Adrenal gland (tissue), 9 donors: ENCODE measurements at regions not wholly inside any gene's neighbourhood (a gene's known extent, or its start where the extent isn't known, plus 50 kb on each side); places are given as distances from the start of the nearest gene placed in this dataset.

Experiments used
- DNase-seq, 7 donors: peaks; one replicate each; pipeline ENCODE4 v3.0.0-alpha.2; 2019 to 2020
- H3K27ac ChIP-seq, 5 donors: fragments of 200-600 bp; sonication (generic) in 4 of 5; 1 replicate in 3 of 5; 2 replicates in 2 of 5; pipeline versions ENCODE4 v1.5.1 to v1.8.0; 2016 to 2020; ENCODE audit warnings: mild to moderate bottlenecking in 1 of 5
- H3K27me3 ChIP-seq: fragments of 200-600 bp; 2 replicates; pipeline ENCODE4 v1.8.0; 2021
- H3K36me3 ChIP-seq, 2 donors: fragments of 200-600 bp; replicated peaks in 1 of 2; 1 replicate in 1 of 2; 2 replicates in 1 of 2; pipeline versions ENCODE4 v1.5.1 to v1.8.0; 2018 to 2022
- H3K4me1 ChIP-seq, 2 donors: fragments of 200-600 bp; replicated peaks in 1 of 2; 1 replicate in 1 of 2; 2 replicates in 1 of 2; pipeline versions ENCODE4 v1.5.1 to v1.8.0; 2018 to 2021
- H3K4me3 ChIP-seq, 4 donors: fragments of 200-600 bp; sonication (generic) in 3 of 4; one replicate each; pipeline ENCODE4 v1.5.1; 2016 to 2018
- H3K9me3 ChIP-seq, 3 donors: fragments of 200-600 bp; sonication (generic) in 1 of 3; replicated peaks in 1 of 3; 1 replicate in 2 of 3; 2 replicates in 1 of 3; pipeline versions ENCODE4 v1.5.1 to v1.8.0; 2016 to 2021
- POLR2A ChIP-seq, 2 donors: fragments of 450-650 bp; IDR thresholded peaks; one replicate each; pipeline ENCODE4 v1.6.1; 2017; ENCODE audit warnings: antibody characterized with exemption in 2 of 2, mild to moderate bottlenecking in 2 of 2, moderate library complexity in 1 of 2
- WGBS, 4 donors: extraction: QIAGEN DNeasy Blood & Tissue Kit in 2 of 4; methylation state at CpG; one replicate each; pipeline versions ENCODE4 v1.1.5 to v1.1.7; 2013 to 2017; 5-methylcytosine and 5-hydroxymethylcytosine counted together
- intact Hi-C, 2 donors: fragments of 100-400 bp; cut with DNase I; formaldehyde crosslinking; loops; one replicate each; pipeline versions ENCODE4 v1.14.1 to v1.15.0; 2022 to 2023
- TF ChIP-seq, protein P1 (sequence below), 6 experiments: fragments of 450-650 bp in 4 of 6; fragments of 200-600 bp in 2 of 6; sonication (generic) in 1 of 6; IDR thresholded peaks; 1 replicate in 5 of 6; 2 replicates in 1 of 6; pipeline versions ENCODE4 v1.5.1 to v1.8.0; 2016 to 2021; ENCODE audit warnings: antibody characterized with exemption in 6 of 6, mild to moderate bottlenecking in 2 of 6, moderate library complexity in 1 of 6
- donor health status: healthy with polysubstance abuse.
- donor health status: Bipolar disorder and iron deficiency.
- donor health status: DM: yes; HTN: yes; CAD: no.
- donor health status: DM: no; HTN: no; CAD: no.
- donor health status: DM: no; HTN: no; CAD: no.

DNA sequence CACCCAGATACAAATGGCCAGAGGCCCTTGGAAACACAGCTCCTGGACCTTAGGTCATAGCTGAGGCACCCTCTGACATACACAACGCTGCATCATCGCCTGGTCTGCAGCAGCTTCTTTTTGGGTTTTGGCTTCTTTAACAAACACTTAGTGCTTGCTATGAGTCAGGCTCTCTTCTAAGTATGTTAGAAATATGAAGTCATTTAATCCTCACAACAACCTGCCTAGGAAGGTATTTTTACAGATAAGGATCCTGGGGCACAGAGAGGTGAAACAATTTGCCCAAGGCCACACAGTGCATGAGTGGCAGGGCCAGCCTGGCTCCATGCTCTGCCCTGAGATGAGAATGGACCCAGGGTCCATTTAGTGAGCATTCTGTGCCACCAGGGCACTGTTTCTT lies 96.6 kb downstream of the TMEM17 start:
- Histone ChIP-seq H3K27me3 (no peaks in the 10 kb centered on the region), H3K36me3 (no peaks in the 10 kb centered on the region), H3K27ac (peak overlapping the region in 2 of 5 donors; percentile 46 to 85), H3K9me3 (no peaks in the 10 kb centered on the region), H3K4me3 (no peak overlapping the region), H3K4me1 (peaks cover 25 to 33% of the 10 kb centered on the region in 2 donors)
- TF ChIP-seq, protein P1, sequence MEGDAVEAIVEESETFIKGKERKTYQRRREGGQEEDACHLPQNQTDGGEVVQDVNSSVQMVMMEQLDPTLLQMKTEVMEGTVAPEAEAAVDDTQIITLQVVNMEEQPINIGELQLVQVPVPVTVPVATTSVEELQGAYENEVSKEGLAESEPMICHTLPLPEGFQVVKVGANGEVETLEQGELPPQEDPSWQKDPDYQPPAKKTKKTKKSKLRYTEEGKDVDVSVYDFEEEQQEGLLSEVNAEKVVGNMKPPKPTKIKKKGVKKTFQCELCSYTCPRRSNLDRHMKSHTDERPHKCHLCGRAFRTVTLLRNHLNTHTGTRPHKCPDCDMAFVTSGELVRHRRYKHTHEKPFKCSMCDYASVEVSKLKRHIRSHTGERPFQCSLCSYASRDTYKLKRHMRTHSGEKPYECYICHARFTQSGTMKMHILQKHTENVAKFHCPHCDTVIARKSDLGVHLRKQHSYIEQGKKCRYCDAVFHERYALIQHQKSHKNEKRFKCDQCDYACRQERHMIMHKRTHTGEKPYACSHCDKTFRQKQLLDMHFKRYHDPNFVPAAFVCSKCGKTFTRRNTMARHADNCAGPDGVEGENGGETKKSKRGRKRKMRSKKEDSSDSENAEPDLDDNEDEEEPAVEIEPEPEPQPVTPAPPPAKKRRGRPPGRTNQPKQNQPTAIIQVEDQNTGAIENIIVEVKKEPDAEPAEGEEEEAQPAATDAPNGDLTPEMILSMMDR (IDR thresholded peaks at IDR 0.05), result no peak
- TF ChIP-seq POLR2A (IDR thresholded peaks at IDR 0.05), result no peak
- WGBS, 4 donors, result 63 to 85% (median 77%) methylated on average over 2 of the region's 2 CpGs
- intact Hi-C loops, result no loop called here
- DNase-seq, result peak in 1 of 7 donors; percentile 25

DNA sequence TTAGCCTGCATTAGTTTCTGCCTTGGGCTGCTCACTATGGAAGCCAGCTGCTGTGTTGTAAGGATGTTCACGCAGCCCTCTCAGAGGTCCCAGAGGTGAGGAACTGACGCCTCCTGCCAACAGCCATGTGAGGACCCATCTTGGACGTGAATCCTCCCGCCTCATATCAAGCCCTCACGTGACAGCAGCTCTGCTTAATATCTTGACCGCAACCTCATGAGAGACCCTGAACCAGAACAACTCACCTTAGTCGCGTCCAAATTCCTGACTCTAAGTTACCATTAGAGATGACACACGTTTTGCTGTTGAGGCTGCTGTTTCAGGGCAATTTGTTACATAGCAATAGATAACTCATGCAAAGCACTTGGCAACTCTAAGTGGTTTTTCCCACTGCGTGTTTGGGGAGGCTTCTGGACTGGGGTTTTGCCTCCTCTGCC lies 97.7 kb downstream of the TMEM17 start:
- Histone ChIP-seq H3K27ac (no peak overlapping the region), H3K27me3 (no peaks in the 10 kb centered on the region), H3K4me1 (peaks cover 25 to 32% of the 10 kb centered on the region in 2 donors), H3K36me3 (no peaks in the 10 kb centered on the region), H3K9me3 (no peaks in the 10 kb centered on the region), H3K4me3 (no peak overlapping the region)
- TF ChIP-seq POLR2A (IDR thresholded peaks at IDR 0.05), result no peak
- TF ChIP-seq, protein P1 (IDR thresholded peaks at IDR 0.05), result no peak
- intact Hi-C loops, result no loop called here
- 67 to 81% (median 71%) methylated on average over 10 of the region's 10 CpGs for WGBS, 4 donors
- no peak for DNase-seq

DNA sequence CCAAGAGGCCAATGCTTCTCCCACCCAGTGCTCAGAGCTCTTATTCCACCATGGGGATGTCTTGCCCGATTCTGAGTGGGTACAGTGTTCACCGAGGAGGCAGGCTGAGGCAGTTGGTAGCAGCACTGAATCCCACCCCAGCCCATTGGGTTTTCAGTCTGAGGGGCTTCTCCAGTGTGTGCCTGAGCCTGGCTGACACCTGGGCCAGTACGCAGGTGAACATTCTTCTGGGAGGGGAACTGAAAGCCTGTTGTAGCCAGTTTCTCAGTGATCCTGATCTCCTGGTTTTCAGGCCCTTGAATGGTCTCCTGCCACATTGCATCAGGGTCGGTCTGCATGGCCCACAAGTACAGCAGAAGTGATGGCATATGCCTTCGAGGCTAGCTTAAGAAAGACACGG lies 98.2 kb downstream of the TMEM17 start:
- H3K4me1 ChIP-seq, result peaks cover 25 to 32% of the 10 kb centered on the region in 2 donors
- intact Hi-C loops, result no loop called here
- no peaks in the 10 kb centered on the region for H3K36me3 ChIP-seq
- H3K27ac ChIP-seq, result no peak overlapping the region
- no peak for DNase-seq
- no peaks in the 10 kb centered on the region for H3K9me3 ChIP-seq
- 82 to 96% (median 89%) methylated on average over 5 to 6 of the region's 6 CpGs for WGBS, 4 donors
- H3K4me3 ChIP-seq, result no peak overlapping the region
- no peaks in the 10 kb centered on the region for H3K27me3 ChIP-seq
- TF ChIP-seq, protein P1 (IDR thresholded peaks at IDR 0.05), result no peak
- TF ChIP-seq POLR2A (IDR thresholded peaks at IDR 0.05), result no peak

DNA sequence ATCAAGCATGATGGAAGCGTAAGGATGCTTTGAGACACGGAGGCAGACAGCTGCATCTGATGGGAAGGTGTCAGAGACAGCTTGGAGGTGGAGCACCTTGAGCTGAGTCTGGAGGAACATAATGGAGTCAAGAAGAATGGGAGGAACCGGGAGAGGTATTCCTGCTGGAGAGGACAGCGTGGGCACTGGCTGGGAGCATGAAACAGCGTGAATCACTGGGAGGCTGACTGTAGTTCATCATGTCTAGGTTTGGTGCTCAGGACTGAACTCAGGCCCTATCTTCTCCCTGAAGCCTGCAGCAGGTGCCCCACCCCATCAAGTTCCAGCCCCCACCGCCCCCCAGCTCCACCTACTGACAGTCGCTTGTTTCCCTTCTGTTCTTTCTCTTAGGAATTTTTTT lies 98.6 kb downstream of the TMEM17 start:
- Histone ChIP-seq H3K4me3 (no peak overlapping the region), H3K4me1 (peaks cover 25 to 27% of the 10 kb centered on the region in 2 donors), H3K9me3 (no peaks in the 10 kb centered on the region), H3K36me3 (no peaks in the 10 kb centered on the region), H3K27me3 (no peaks in the 10 kb centered on the region), H3K27ac (no peak overlapping the region)
- WGBS, 4 donors, result 95 to 98% (median 97%) methylated on average over 6 to 7 of the region's 7 CpGs
- TF ChIP-seq, protein P1 (IDR thresholded peaks at IDR 0.05), result no peak
- no peak for TF ChIP-seq POLR2A (IDR thresholded peaks at IDR 0.05)
- no peak for DNase-seq
- intact Hi-C loops, result no loop called here
